RWPE2 (cell line): ENCODE measurements at regions not wholly inside any gene's neighbourhood (a gene's known extent, or its start where the extent isn't known, plus 50 kb on each side); places are given as distances from the start of the nearest gene placed in this dataset.

ENCODE experiments used
- ATAC-seq: fragments of 200-7000 bp; cut with Tn5 transposase; 3 replicates; pipeline ENCODE4 v1.9.1; 2021; ENCODE audit warnings: low read depth
- DNase-seq: peaks from one replicate; pipeline ENCODE4 v3.0.0-alpha.2; 2020; ENCODE audit warnings: low spot score
- H3K27ac ChIP-seq: fragments of 450-650 bp; 2 replicates; pipeline ENCODE4 v1.5.1; 2017; ENCODE audit warnings: mild to moderate bottlenecking; ENCODE audit not compliant: poor library complexity, severe bottlenecking
- H3K27me3 ChIP-seq: fragments of 250-450 bp; sonication (Bioruptor Pico); 2 replicates; pipeline ENCODE4 v1.5.1; 2021; ENCODE audit warnings: mild to moderate bottlenecking, moderate library complexity; ENCODE audit not compliant: insufficient read depth, poor library complexity, severe bottlenecking
- H3K36me3 ChIP-seq: fragments of 250-450 bp; sonication (Bioruptor Pico); 2 replicates; pipeline ENCODE4 v1.5.1; 2020; ENCODE audit warnings: low read depth, mild to moderate bottlenecking, moderate library complexity
- H3K4me1 ChIP-seq: fragments of 250-450 bp; sonication (Bioruptor Pico); 2 replicates; pipeline ENCODE4 v1.5.1; 2021; ENCODE audit warnings: mild to moderate bottlenecking, moderate library complexity; ENCODE audit not compliant: insufficient read depth, poor library complexity, severe bottlenecking
- H3K4me3 ChIP-seq: fragments of 250-450 bp; sonication (Bioruptor Pico); 2 replicates; pipeline ENCODE4 v1.5.1; 2021; ENCODE audit warnings: mild to moderate bottlenecking, moderate library complexity; ENCODE audit not compliant: severe bottlenecking
- H3K9me3 ChIP-seq: fragments of 250-450 bp; sonication (Bioruptor Pico); 2 replicates; pipeline ENCODE4 v1.5.1; 2021; ENCODE audit warnings: mild to moderate bottlenecking, moderate library complexity; ENCODE audit not compliant: severe bottlenecking
- CTCF ChIP-seq: fragments of 450-650 bp; IDR thresholded peaks from one replicate; pipeline ENCODE4 v1.5.1; 2017; ENCODE audit warnings: mild to moderate bottlenecking, moderate library complexity; ENCODE audit not compliant: poor library complexity, severe bottlenecking

GRCh38 chr6:50539447-50539846, 173.9 kb upstream of the TFAP2D start:
- DNase-seq, result no peak
- H3K4me3 ChIP-seq, result no peak overlapping the region
- peaks cover 5% of the 10 kb centered on the region for H3K27me3 ChIP-seq
- H3K36me3 ChIP-seq, result no peaks in the 10 kb centered on the region
- TF ChIP-seq CTCF, result no peak
- no peak for ATAC-seq
- no peaks in the 10 kb centered on the region for H3K4me1 ChIP-seq
- H3K9me3 ChIP-seq, result no peaks in the 10 kb centered on the region
- no peak overlapping the region for H3K27ac ChIP-seq

- H3K4me3 ChIP-seq, result no peak overlapping the region
Observed at GRCh38 chr6:50541941-50542340, 171.4 kb upstream of the TFAP2D start.

GRCh38 chr6:50543666-50544065, 169.7 kb upstream of the TFAP2D start:
- H3K9me3 ChIP-seq, result no peaks in the 10 kb centered on the region
- DNase-seq, result no peak

More at GRCh38 chr6:50541941-50542340, 171.4 kb upstream of the TFAP2D start:
- Histone ChIP-seq H3K36me3 (no peaks in the 10 kb centered on the region), H3K27me3 (peaks cover 5% of the 10 kb centered on the region), H3K9me3 (no peaks in the 10 kb centered on the region), H3K27ac (no peak overlapping the region), H3K4me1 (no peaks in the 10 kb centered on the region)
- ATAC-seq (no peak), DNase-seq (no peak)
- no peak for TF ChIP-seq CTCF

GRCh38 chr6:50549026-50549425, 164.3 kb upstream of the TFAP2D start:
- no peak for TF ChIP-seq CTCF
- no peak for DNase-seq
- Histone ChIP-seq H3K4me3 (no peak overlapping the region), H3K27ac (no peak overlapping the region), H3K4me1 (no peaks in the 10 kb centered on the region), H3K36me3 (no peaks in the 10 kb centered on the region), H3K9me3 (no peaks in the 10 kb centered on the region), H3K27me3 (peaks cover 6% of the 10 kb centered on the region)
- ATAC-seq, result no peak

More at GRCh38 chr6:50543666-50544065, 169.7 kb upstream of the TFAP2D start:
- TF ChIP-seq CTCF, result no peak
- Histone ChIP-seq H3K27me3 (peaks cover 5% of the 10 kb centered on the region), H3K4me3 (no peak overlapping the region), H3K4me1 (no peaks in the 10 kb centered on the region), H3K36me3 (no peaks in the 10 kb centered on the region), H3K27ac (no peak overlapping the region)
- no peak for ATAC-seq

- no peak for ATAC-seq
- Histone ChIP-seq H3K27me3 (peaks cover 6% of the 10 kb centered on the region), H3K9me3 (no peaks in the 10 kb centered on the region), H3K27ac (no peak overlapping the region), H3K4me1 (no peaks in the 10 kb centered on the region), H3K4me3 (no peak overlapping the region), H3K36me3 (no peaks in the 10 kb centered on the region)
- TF ChIP-seq CTCF, result no peak
- no peak for DNase-seq
Observed at GRCh38 chr6:50549475-50549874, 163.9 kb upstream of the TFAP2D start.
